Suprapubic skin (tissue), 4 donors: ENCODE measurements at regions not wholly inside any gene's neighbourhood (a gene's known extent, or its start where the extent isn't known, plus 50 kb on each side); places are given as distances from the start of the nearest gene placed in this dataset.

Source experiments
- CTCF ChIP-seq, 2 donors: fragments of 200-600 bp in 1 of 2; fragments of 450-650 bp in 1 of 2; sonication (generic) in 1 of 2; IDR thresholded peaks; one replicate each; pipeline ENCODE4 v1.5.1; 2016 to 2019; ENCODE audit warnings: antibody characterized with exemption in 2 of 2, mild to moderate bottlenecking in 1 of 2, moderate library complexity in 1 of 2
- EP300 ChIP-seq: sonication (generic); formaldehyde crosslinking; IDR thresholded peaks from one replicate; pipeline ENCODE4 v1.6.1; 2017; ENCODE audit warnings: antibody characterized with exemption
- POLR2A ChIP-seq, 2 donors: fragments of 450-650 bp; IDR thresholded peaks; one replicate each; pipeline ENCODE4 v1.6.1; 2017; ENCODE audit warnings: antibody characterized with exemption in 2 of 2, mild to moderate bottlenecking in 2 of 2, moderate library complexity in 2 of 2
- POLR2AphosphoS5 ChIP-seq, 3 donors: sonication (generic); formaldehyde crosslinking; IDR thresholded peaks; one replicate each; pipeline ENCODE4 v1.6.1; 2017; ENCODE audit warnings: antibody characterized with exemption in 3 of 3

DNA sequence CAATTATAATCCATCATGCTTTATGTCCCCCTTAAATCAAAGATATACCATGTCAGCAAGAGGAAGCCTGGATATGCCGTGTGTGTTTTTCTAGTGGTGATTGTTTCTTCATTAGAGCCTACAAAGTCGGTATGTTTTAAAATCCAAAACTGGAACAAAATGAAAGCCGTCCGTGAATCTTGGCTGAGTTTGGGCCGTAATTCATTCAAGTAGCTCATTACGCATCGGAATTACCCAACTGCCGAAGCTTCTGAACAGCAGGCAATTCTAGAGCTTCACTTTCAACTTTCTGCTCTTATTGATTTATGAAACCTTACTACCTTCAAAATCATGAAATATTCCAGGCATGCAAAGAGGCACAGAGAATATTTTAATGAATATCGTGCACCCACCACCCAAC is 224.7 kb downstream of the AACS start:
- TF ChIP-seq POLR2A (IDR thresholded peaks at IDR 0.05) = no peak
- TF ChIP-seq EP300 = no peak
- no peak for TF ChIP-seq CTCF (IDR thresholded peaks at IDR 0.05)
- no peak for TF ChIP-seq POLR2AphosphoS5 (IDR thresholded peaks at IDR 0.05)
